Gastroesophageal sphincter (tissue), 4 donors: ENCODE measurements at regions not wholly inside any gene's neighbourhood (a gene's known extent, or its start where the extent isn't known, plus 50 kb on each side); places are given as distances from the start of the nearest gene placed in this dataset.
A peak's percentile ranks its signal among the peaks of the same experiment; 100 is the strongest.

ENCODE experiments used
- ATAC-seq: fragments of 150-250 bp; one replicate; pipeline ENCODE4 v1.9.1; 2016; ENCODE audit warnings: mild to moderate bottlenecking, moderate library complexity
- H3K27ac ChIP-seq, 4 donors: fragments of 200-600 bp; sonication (generic) in 3 of 4; 1 replicate in 3 of 4; 2 replicates in 1 of 4; pipeline ENCODE4 v1.5.1; 2016 to 2019
- H3K27me3 ChIP-seq: fragments of 200-600 bp; sonication (generic); one replicate; pipeline ENCODE4 v1.5.1; 2019
- H3K36me3 ChIP-seq, 2 donors: fragments of 200-600 bp; sonication (generic); one replicate each; pipeline ENCODE4 v1.5.1; 2019; ENCODE audit warnings: control low read depth in 1 of 2
- H3K4me1 ChIP-seq, 3 donors: fragments of 200-600 bp; sonication (generic); 1 replicate in 2 of 3; 2 replicates in 1 of 3; pipeline ENCODE4 v1.5.1; 2016 to 2019; ENCODE audit warnings: control low read depth in 2 of 3
- H3K4me3 ChIP-seq, 2 donors: fragments of 200-600 bp; sonication (generic); one replicate each; pipeline ENCODE4 v1.5.1; 2019; ENCODE audit warnings: mild to moderate bottlenecking in 1 of 2, moderate library complexity in 1 of 2
- H3K9me3 ChIP-seq, 3 donors: fragments of 200-600 bp; sonication (generic); one replicate each; pipeline ENCODE4 v1.5.1; 2017 to 2019; ENCODE audit warnings: control low read depth in 2 of 3
- EP300 ChIP-seq: sonication (generic); formaldehyde crosslinking; IDR thresholded peaks from one replicate; pipeline ENCODE4 v1.6.1; 2017; ENCODE audit warnings: antibody characterized with exemption, mild to moderate bottlenecking
- POLR2A ChIP-seq, 2 donors: fragments of 450-650 bp; IDR thresholded peaks; one replicate each; pipeline ENCODE4 v1.6.1; 2017; ENCODE audit warnings: antibody characterized with exemption in 2 of 2, mild to moderate bottlenecking in 2 of 2, moderate library complexity in 1 of 2
- POLR2AphosphoS5 ChIP-seq: sonication (generic); formaldehyde crosslinking; IDR thresholded peaks from one replicate; pipeline ENCODE4 v1.6.1; 2017; ENCODE audit warnings: antibody characterized with exemption
- WGBS, 2 donors: methylation state at CpG; one replicate each; pipeline ENCODE4 v1.1.5; 2018; ENCODE audit warnings: low coverage in 1 of 2; 5-methylcytosine and 5-hydroxymethylcytosine counted together
- TF ChIP-seq, protein P1 (sequence below), 4 experiments: fragments of 200-600 bp in 2 of 4; fragments of 450-650 bp in 2 of 4; sonication (generic) in 1 of 4; IDR thresholded peaks; one replicate each; pipeline ENCODE4 v1.5.1; 2017 to 2019; ENCODE audit warnings: antibody characterized with exemption in 4 of 4, mild to moderate bottlenecking in 2 of 4, moderate library complexity in 2 of 4

DNA sequence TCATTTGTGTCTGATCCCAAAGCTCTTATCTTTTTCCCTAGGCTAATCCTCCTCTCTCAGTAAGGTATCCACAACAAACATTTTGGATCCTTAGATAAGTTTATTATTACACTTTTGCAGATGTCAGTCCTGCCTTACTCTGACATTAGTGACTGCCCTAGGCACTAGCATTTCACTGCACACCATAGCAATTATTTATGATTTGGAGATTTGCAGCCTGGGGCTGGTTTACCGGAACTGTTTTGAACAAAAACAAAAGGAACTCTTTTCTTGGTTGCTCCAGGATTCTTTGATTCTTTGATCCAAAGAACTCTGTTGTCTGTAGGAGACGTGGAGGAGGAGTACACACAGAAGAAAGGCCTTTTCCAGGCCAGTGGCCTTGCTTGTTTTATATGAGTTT is 80.4 kb downstream of the EDNRB start:
- H3K27me3 ChIP-seq: no peaks in the 10 kb centered on the region
- H3K9me3 ChIP-seq: no peaks in the 10 kb centered on the region
- H3K27ac ChIP-seq: no peak overlapping the region
- no peaks in the 10 kb centered on the region for H3K36me3 ChIP-seq
- no peak for ATAC-seq
- no peak overlapping the region for H3K4me3 ChIP-seq
- peaks cover 0 to 9% (median 0%) of the 10 kb centered on the region in 3 donors for H3K4me1 ChIP-seq
- TF ChIP-seq, protein P1, sequence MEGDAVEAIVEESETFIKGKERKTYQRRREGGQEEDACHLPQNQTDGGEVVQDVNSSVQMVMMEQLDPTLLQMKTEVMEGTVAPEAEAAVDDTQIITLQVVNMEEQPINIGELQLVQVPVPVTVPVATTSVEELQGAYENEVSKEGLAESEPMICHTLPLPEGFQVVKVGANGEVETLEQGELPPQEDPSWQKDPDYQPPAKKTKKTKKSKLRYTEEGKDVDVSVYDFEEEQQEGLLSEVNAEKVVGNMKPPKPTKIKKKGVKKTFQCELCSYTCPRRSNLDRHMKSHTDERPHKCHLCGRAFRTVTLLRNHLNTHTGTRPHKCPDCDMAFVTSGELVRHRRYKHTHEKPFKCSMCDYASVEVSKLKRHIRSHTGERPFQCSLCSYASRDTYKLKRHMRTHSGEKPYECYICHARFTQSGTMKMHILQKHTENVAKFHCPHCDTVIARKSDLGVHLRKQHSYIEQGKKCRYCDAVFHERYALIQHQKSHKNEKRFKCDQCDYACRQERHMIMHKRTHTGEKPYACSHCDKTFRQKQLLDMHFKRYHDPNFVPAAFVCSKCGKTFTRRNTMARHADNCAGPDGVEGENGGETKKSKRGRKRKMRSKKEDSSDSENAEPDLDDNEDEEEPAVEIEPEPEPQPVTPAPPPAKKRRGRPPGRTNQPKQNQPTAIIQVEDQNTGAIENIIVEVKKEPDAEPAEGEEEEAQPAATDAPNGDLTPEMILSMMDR (IDR thresholded peaks at IDR 0.05): no peak
- TF ChIP-seq POLR2AphosphoS5: no peak
- TF ChIP-seq EP300: no peak
- TF ChIP-seq POLR2A (IDR thresholded peaks at IDR 0.05): no peak
- 67 to 89% methylated on average over 1 to 2 of the region's 2 CpGs for WGBS, 2 donors

DNA sequence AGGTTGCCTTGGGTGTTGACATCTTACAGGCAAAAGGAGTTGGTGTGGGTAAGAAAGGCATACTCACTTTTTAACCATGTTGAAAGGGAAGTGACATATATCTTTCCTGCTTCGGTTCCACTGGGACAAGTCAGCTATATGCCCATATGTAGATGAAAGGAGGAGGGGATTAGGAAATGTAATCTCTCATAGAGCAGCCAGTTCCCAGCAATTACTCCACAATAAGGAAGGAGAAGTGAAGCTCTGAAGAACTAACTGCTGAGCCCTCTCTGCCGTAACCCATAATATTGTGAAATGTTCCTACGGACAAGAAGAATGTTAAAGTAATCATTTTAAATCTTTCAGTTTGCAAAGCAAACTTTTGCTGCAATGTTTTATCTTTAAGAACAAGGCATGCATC is 82.2 kb downstream of the EDNRB start:
- Histone ChIP-seq H3K4me3 (no peak overlapping the region), H3K9me3 (no peaks in the 10 kb centered on the region), H3K27me3 (no peaks in the 10 kb centered on the region), H3K27ac (no peak overlapping the region), H3K36me3 (no peaks in the 10 kb centered on the region), H3K4me1 (peaks cover 0 to 12% (median 0%) of the 10 kb centered on the region in 3 donors)
- no peak for TF ChIP-seq POLR2AphosphoS5
- peak; percentile 53 for ATAC-seq
- WGBS, 2 donors: 52 to 79% methylated on average over 3 of the region's 3 CpGs

DNA sequence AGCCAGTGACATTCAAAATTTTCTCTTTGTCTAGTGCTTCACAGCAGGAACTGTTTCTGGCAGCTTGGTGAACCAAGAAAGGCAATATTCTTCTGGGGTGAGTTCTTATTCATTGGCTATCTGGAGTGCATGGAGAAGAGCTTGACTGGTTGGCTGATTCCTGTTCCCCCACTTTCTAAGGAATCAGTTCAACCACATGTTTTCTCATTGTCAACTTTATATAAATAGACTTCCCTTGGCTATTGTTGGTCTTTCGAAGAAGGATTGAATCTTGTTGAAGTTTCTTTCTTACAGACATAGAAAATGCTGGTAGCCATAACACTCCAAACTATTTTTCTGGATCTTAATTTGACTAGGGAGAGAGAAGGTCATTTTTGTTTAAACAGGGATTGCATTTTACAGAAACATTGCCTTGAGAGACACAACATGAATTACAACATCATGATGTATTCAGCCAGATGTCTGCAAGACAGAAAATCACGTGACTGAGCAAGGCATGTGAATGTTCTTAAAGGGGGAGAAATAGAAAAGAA is 85.2 kb downstream of the EDNRB start:
- Histone ChIP-seq H3K9me3 (no peaks in the 10 kb centered on the region), H3K27ac (peak overlapping the region in 3 of 4 donors; percentile 13 to 48 (median 46)), H3K36me3 (no peaks in the 10 kb centered on the region), H3K4me1 (peaks cover 0 to 12% (median 0%) of the 10 kb centered on the region in 3 donors), H3K4me3 (no peak overlapping the region), H3K27me3 (no peaks in the 10 kb centered on the region)
- ATAC-seq: peak; percentile 78
- peak; percentile 59 for TF ChIP-seq POLR2AphosphoS5
- TF ChIP-seq, protein P1 (IDR thresholded peaks at IDR 0.05): no peak
- 4 to 13% methylated on average over 2 of the region's 2 CpGs for WGBS, 2 donors

DNA sequence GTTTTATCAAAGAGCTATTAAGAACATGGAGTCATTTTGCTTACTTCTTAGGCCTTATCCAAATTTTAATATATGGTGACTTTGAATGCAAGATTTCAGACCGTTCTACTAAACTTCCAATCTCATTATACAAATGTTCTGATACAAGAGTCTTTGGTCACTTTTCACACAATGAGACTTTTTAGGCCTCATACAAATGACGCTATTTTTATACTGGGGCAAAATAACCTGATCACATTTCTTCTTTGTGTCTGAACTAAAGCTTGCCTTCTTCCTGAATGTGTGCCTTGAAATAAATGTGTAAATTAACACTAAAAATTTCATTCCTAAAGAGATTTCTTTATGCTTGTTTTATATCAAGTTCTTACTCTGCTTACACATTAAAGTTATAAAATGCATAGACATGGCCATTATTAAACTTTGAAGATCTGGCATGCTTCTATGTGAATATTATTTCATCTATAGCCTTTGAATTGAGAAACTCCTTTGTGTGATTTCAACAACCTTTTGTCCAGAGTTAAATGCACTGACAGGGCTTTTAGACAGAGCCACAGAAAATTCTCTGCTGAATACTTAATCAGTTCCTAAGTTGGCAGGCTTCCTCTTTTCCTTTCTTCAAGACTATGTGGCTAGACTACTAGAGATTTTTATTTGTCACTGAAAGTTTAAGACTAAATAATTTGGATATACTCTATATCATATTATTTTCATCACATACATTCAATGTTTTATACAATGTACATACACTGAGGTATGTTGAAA is 86.1 kb downstream of the EDNRB start:
- H3K4me1 ChIP-seq: peaks cover 0 to 12% (median 0%) of the 10 kb centered on the region in 3 donors
- H3K4me3 ChIP-seq: no peak overlapping the region
- WGBS, 2 donors: 86 to 90% methylated on average over 2 of the region's 2 CpGs
- no peaks in the 10 kb centered on the region for H3K27me3 ChIP-seq
- peak; percentile 49 for ATAC-seq
- TF ChIP-seq, protein P1 (IDR thresholded peaks at IDR 0.05): no peak
- no peak for TF ChIP-seq EP300
- TF ChIP-seq POLR2A (IDR thresholded peaks at IDR 0.05): no peak
- no peak for TF ChIP-seq POLR2AphosphoS5
- no peaks in the 10 kb centered on the region for H3K9me3 ChIP-seq
- H3K36me3 ChIP-seq: no peaks in the 10 kb centered on the region
- peak overlapping the region in 1 of 4 donors; percentile 13 for H3K27ac ChIP-seq

DNA sequence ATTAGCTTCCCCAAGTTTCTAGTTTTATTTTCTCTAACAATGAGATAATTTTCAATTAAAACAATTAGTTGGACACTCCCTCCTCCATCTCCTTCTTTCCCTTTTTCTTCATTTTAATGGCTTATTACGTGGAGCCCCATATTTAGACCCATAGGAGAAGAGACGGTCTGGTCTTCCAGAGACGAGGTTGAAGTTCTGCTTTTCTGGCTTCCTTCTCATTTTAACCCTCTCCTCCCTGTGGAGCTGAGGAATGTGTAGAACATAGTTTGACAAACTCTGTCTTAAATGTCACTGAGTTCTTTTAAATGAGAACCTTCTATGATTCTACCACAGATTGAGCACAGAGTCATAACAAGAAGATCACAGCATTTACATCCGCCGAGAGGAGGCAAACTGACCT is 86.8 kb downstream of the EDNRB start:
- Histone ChIP-seq H3K9me3 (no peaks in the 10 kb centered on the region), H3K4me1 (peaks cover 0 to 12% (median 0%) of the 10 kb centered on the region in 3 donors), H3K27ac (no peak overlapping the region), H3K36me3 (no peaks in the 10 kb centered on the region), H3K4me3 (no peak overlapping the region), H3K27me3 (no peaks in the 10 kb centered on the region)
- TF ChIP-seq POLR2A (IDR thresholded peaks at IDR 0.05) (no peak), POLR2AphosphoS5 (no peak), EP300 (no peak)
- TF ChIP-seq, protein P1 (IDR thresholded peaks at IDR 0.05): no peak
- 78 to 92% methylated on average over 2 to 5 of the region's 5 CpGs for WGBS, 2 donors
- ATAC-seq: no peak
